Fibroblast of the aortic adventitia (primary cell): ENCODE measurements at regions not wholly inside any gene's neighbourhood (a gene's known extent, or its start where the extent isn't known, plus 50 kb on each side); places are given as distances from the start of the nearest gene placed in this dataset.
A peak's percentile ranks its signal among the peaks of the same experiment; 100 is the strongest.
"Not testable (repeated sequence)": the region's sequence is repeated elsewhere in the genome, so short reads cannot be mapped to it uniquely, and the experiment has no call there.

Source experiments
- DNase-seq: peaks from one replicate; pipeline ENCODE4 v3.0.0-alpha.2; 2010; ENCODE audit warnings: low read depth
- H3K4me3 ChIP-seq: 2 replicates; pipeline ENCODE4 v1.5.1; 2011; ENCODE audit warnings: low read depth, mild to moderate bottlenecking, control low read depth, low read length, moderate library complexity
- CTCF ChIP-seq: IDR thresholded peaks from 2 replicates; pipeline ENCODE4 v1.5.1; 2011; ENCODE audit warnings: mild to moderate bottlenecking, low read length, control low read depth, inconsistent platforms; ENCODE audit not compliant: insufficient read depth

- no peak for TF ChIP-seq CTCF
- H3K4me3 ChIP-seq = no peak overlapping the region
- no peak for DNase-seq
These were observed 106.7 kb upstream of the KDM7A start for GRCh38 chr7:140283472-140283871.

- TF ChIP-seq CTCF = no peak
- no peak for DNase-seq
- H3K4me3 ChIP-seq = no peak overlapping the region
These were observed 105.2 kb upstream of the KDM7A start for GRCh38 chr7:140281960-140282359.

- H3K4me3 ChIP-seq = no peak overlapping the region
These were observed 104.5 kb upstream of the KDM7A start for GRCh38 chr7:140281255-140281654.

GRCh38 chr7:140276001-140276400 lies 99.2 kb upstream of the KDM7A start:
- TF ChIP-seq CTCF = no peak
- no peak overlapping the region for H3K4me3 ChIP-seq
- peak; percentile 3 for DNase-seq

More at GRCh38 chr7:140281255-140281654, 104.5 kb upstream of the KDM7A start:
- no peak for TF ChIP-seq CTCF
- DNase-seq = no peak

- peak; percentile 43 for DNase-seq
- H3K4me3 ChIP-seq = no peak overlapping the region
- TF ChIP-seq CTCF = no peak
These were observed 98.5 kb upstream of the KDM7A start for GRCh38 chr7:140275069-140275965.

GRCh38 chr7:140273417-140273816 lies 96.6 kb upstream of the KDM7A start:
- H3K4me3 ChIP-seq = no peak overlapping the region
- DNase-seq = no peak
- no peak for TF ChIP-seq CTCF

GRCh38 chr7:140271643-140271968 lies 94.8 kb upstream of the KDM7A start:
- not testable (repeated sequence) for H3K4me3 ChIP-seq, DNase-seq
